MM.1S (cell line): ENCODE measurements at regions not wholly inside any gene's neighbourhood (a gene's known extent, or its start where the extent isn't known, plus 50 kb on each side); places are given as distances from the start of the nearest gene placed in this dataset.

ENCODE experiments used
- DNase-seq: peaks from one replicate; pipeline ENCODE4 v3.0.0-alpha.2; 2015
- H2AFZ ChIP-seq: fragments of 300-600 bp; sonication (generic); 2 replicates; pipeline ENCODE4 v1.6.0; 2016; ENCODE audit warnings: antibody characterized with exemption, low read length
- H3F3A ChIP-seq: fragments of 300-600 bp; sonication (generic); 2 replicates; pipeline ENCODE4 v1.6.1; 2016; ENCODE audit warnings: mild to moderate bottlenecking, antibody characterized with exemption, low read length, moderate library complexity, mixed read lengths; ENCODE audit not compliant: insufficient read depth
- H3K27ac ChIP-seq: fragments of 300-600 bp; sonication (generic); 2 replicates; pipeline ENCODE4 v1.5.1; 2016; ENCODE audit warnings: mild to moderate bottlenecking, low read length
- H3K27me3 ChIP-seq: fragments of 300-600 bp; sonication (generic); replicated peaks from 2 replicates; pipeline ENCODE4 v1.6.0; 2016; ENCODE audit warnings: low read length; ENCODE audit not compliant: insufficient read depth
- H3K36me3 ChIP-seq: fragments of 300-600 bp; sonication (generic); replicated peaks from 2 replicates; pipeline ENCODE4 v1.6.1; 2016; ENCODE audit warnings: mild to moderate bottlenecking, low read length, mixed read lengths; ENCODE audit not compliant: insufficient read depth
- H3K4me1 ChIP-seq: fragments of 300-600 bp; sonication (generic); 2 replicates; pipeline ENCODE4 v1.6.1; 2016; ENCODE audit warnings: low read length, mixed read lengths
- H3K4me2 ChIP-seq: fragments of 300-600 bp; sonication (generic); 2 replicates; pipeline ENCODE4 v1.6.0; 2016; ENCODE audit warnings: low read depth, low read length
- H3K4me3 ChIP-seq: fragments of 300-600 bp; sonication (generic); 2 replicates; pipeline ENCODE4 v1.5.1; 2016; ENCODE audit warnings: low read length, mixed read lengths
- H3K79me2 ChIP-seq: fragments of 300-600 bp; sonication (generic); 2 replicates; pipeline ENCODE4 v1.6.1; 2016; ENCODE audit warnings: mixed run types, low read length, mixed read lengths
- H3K9ac ChIP-seq: fragments of 300-600 bp; sonication (generic); 2 replicates; pipeline ENCODE4 v1.6.1; 2016; ENCODE audit warnings: low read length, mixed read lengths
- H3K9me2 ChIP-seq: fragments of 300-600 bp; sonication (generic); replicated peaks from 2 replicates; pipeline ENCODE4 v1.6.1; 2016; ENCODE audit warnings: mild to moderate bottlenecking, low read length, mixed read lengths; ENCODE audit not compliant: insufficient read depth
- H3K9me3 ChIP-seq: fragments of 300-600 bp; sonication (generic); replicated peaks from 2 replicates; pipeline ENCODE4 v1.6.1; 2016; ENCODE audit warnings: mild to moderate bottlenecking, low read length, mixed read lengths; ENCODE audit not compliant: insufficient read depth
- H4K20me1 ChIP-seq: fragments of 300-600 bp; sonication (generic); 2 replicates; pipeline ENCODE4 v1.6.1; 2016; ENCODE audit warnings: mild to moderate bottlenecking, low read length, moderate library complexity, mixed read lengths; ENCODE audit not compliant: insufficient read depth
- CTCF ChIP-seq: fragments of 300-600 bp; sonication (generic); IDR thresholded peaks from 2 replicates; pipeline ENCODE4 v1.5.1; 2016; ENCODE audit warnings: antibody characterized with exemption, low read length, mixed read lengths
- EZH2 ChIP-seq: fragments of 300-600 bp; sonication (generic); optimal IDR thresholded peaks from 2 replicates; pipeline ENCODE3; 2017; ENCODE audit warnings: low read depth, mild to moderate bottlenecking, antibody characterized with exemption, low read length, mixed read lengths
- EZH2phosphoT487 ChIP-seq: fragments of 300-600 bp; sonication (generic); IDR thresholded peaks from 2 replicates; pipeline ENCODE4 v1.6.1; 2018; ENCODE audit warnings: antibody characterized with exemption, low read length

- TF ChIP-seq EZH2phosphoT487 (no peak), EZH2 (no peak), CTCF (no peak)
- H3K79me2 ChIP-seq, result no peaks in the 10 kb centered on the region
- no peaks in the 10 kb centered on the region for H3K27me3 ChIP-seq
- H3K27ac ChIP-seq, result no peak overlapping the region
- H2AFZ ChIP-seq, result no peak overlapping the region
- H3K4me2 ChIP-seq, result no peak overlapping the region
- no peaks in the 10 kb centered on the region for H4K20me1 ChIP-seq
- no peaks in the 10 kb centered on the region for H3K9me3 ChIP-seq
- peaks cover 13% of the 10 kb centered on the region for H3K4me1 ChIP-seq
- no peak overlapping the region for H3K9ac ChIP-seq
- no peaks in the 10 kb centered on the region for H3F3A ChIP-seq
- no peaks in the 10 kb centered on the region for H3K36me3 ChIP-seq
- DNase-seq, result no peak
- H3K9me2 ChIP-seq, result no peaks in the 10 kb centered on the region
- H3K4me3 ChIP-seq, result no peak overlapping the region
Observed at GRCh38 chr11:8340296-8340695, 76.6 kb upstream of the LMO1 start.

GRCh38 chr11:8339592-8340022 is 75.9 kb upstream of the LMO1 start:
- Histone ChIP-seq H3K9me2 (no peaks in the 10 kb centered on the region), H3K4me1 (peaks cover 13% of the 10 kb centered on the region), H3K9ac (no peak overlapping the region), H3K9me3 (no peaks in the 10 kb centered on the region), H3K36me3 (no peaks in the 10 kb centered on the region), H3K79me2 (no peaks in the 10 kb centered on the region), H3K4me3 (no peak overlapping the region), H3K27ac (no peak overlapping the region), H3K27me3 (no peaks in the 10 kb centered on the region), H4K20me1 (no peaks in the 10 kb centered on the region), H2AFZ (no peak overlapping the region), H3F3A (no peaks in the 10 kb centered on the region), H3K4me2 (no peak overlapping the region)
- no peak for DNase-seq
- TF ChIP-seq EZH2 (no peak), CTCF (no peak), EZH2phosphoT487 (no peak)

- TF ChIP-seq CTCF (peak; percentile 82), EZH2 (no peak), EZH2phosphoT487 (no peak)
- H3K79me2 ChIP-seq, result no peaks in the 10 kb centered on the region
- no peak overlapping the region for H2AFZ ChIP-seq
- no peak overlapping the region for H3K27ac ChIP-seq
- no peaks in the 10 kb centered on the region for H3K9me3 ChIP-seq
- DNase-seq, result no peak
- H3F3A ChIP-seq, result no peaks in the 10 kb centered on the region
- H3K9me2 ChIP-seq, result no peaks in the 10 kb centered on the region
- no peak overlapping the region for H3K4me2 ChIP-seq
- H4K20me1 ChIP-seq, result no peaks in the 10 kb centered on the region
- H3K4me3 ChIP-seq, result no peak overlapping the region
- no peaks in the 10 kb centered on the region for H3K36me3 ChIP-seq
- H3K27me3 ChIP-seq, result no peaks in the 10 kb centered on the region
- no peak overlapping the region for H3K9ac ChIP-seq
- H3K4me1 ChIP-seq, result peaks cover 6% of the 10 kb centered on the region
Observed at GRCh38 chr11:8338138-8338537, 74.5 kb upstream of the LMO1 start.
